Lung (tissue), 11 donors: ENCODE measurements at regions not wholly inside any gene's neighbourhood (a gene's known extent, or its start where the extent isn't known, plus 50 kb on each side); places are given as distances from the start of the nearest gene placed in this dataset.

ENCODE experiments used
- ATAC-seq: fragments of 200-7000 bp; cut with Tn5 transposase; one replicate; pipeline ENCODE4 v1.9.1; 2020; ENCODE audit warnings: moderate number of reproducible peaks; ENCODE audit not compliant: insufficient read depth, low FRiP score
- DNase-seq, 3 donors: peaks; one replicate each; pipeline ENCODE4 v3.0.0-alpha.2; 2013 to 2017
- H3K27ac ChIP-seq, 2 donors: one replicate each; pipeline ENCODE4 v1.5.1; 2013; ENCODE audit warnings: mild to moderate bottlenecking in 2 of 2, moderate library complexity in 2 of 2, control low read depth in 1 of 2, inconsistent platforms in 1 of 2, low read depth in 1 of 2, low read length in 1 of 2
- H3K27me3 ChIP-seq, 3 donors: one replicate each; pipeline ENCODE4 v1.5.1; 2013; ENCODE audit warnings: low read length in 2 of 3; ENCODE audit not compliant: control insufficient read depth in 3 of 3, insufficient read depth in 3 of 3
- H3K36me3 ChIP-seq, 4 donors: one replicate each; pipeline ENCODE4 v1.5.1; 2013; ENCODE audit warnings: low read length in 4 of 4, mild to moderate bottlenecking in 1 of 4, moderate library complexity in 1 of 4; ENCODE audit not compliant: control insufficient read depth in 4 of 4, insufficient read depth in 4 of 4
- H3K4me1 ChIP-seq, 5 donors: one replicate each; pipeline ENCODE4 v1.5.1; 2013; ENCODE audit warnings: low read length in 5 of 5, mild to moderate bottlenecking in 2 of 5, moderate library complexity in 1 of 5; ENCODE audit not compliant: control insufficient read depth in 5 of 5, insufficient read depth in 5 of 5
- H3K4me3 ChIP-seq: one replicate; pipeline ENCODE4 v1.5.1; 2013; ENCODE audit warnings: mild to moderate bottlenecking, control low read depth, moderate library complexity
- H3K9ac ChIP-seq, 2 donors: one replicate each; pipeline ENCODE4 v1.5.1; 2013; ENCODE audit warnings: low read length in 2 of 2, control low read depth in 1 of 2; ENCODE audit not compliant: insufficient read depth in 1 of 2
- H3K9me3 ChIP-seq, 4 donors: one replicate each; pipeline ENCODE4 v1.5.1; 2013; ENCODE audit warnings: low read length in 3 of 4, mild to moderate bottlenecking in 1 of 4, moderate library complexity in 1 of 4; ENCODE audit not compliant: control insufficient read depth in 4 of 4, insufficient read depth in 3 of 4
- WGBS, 2 donors: extraction: QIAGEN DNeasy Blood & Tissue Kit; methylation state at CpG; one replicate each; pipeline ENCODE4 v1.1.7; 2013; 5-methylcytosine and 5-hydroxymethylcytosine counted together
- TF ChIP-seq, protein P1 (sequence below): IDR thresholded peaks from 2 replicates; pipeline ENCODE4 v1.5.1; 2012; ENCODE audit warnings: mild to moderate bottlenecking; ENCODE audit errors: control extremely low read depth, extremely low read depth
- donor health status: control.
- donor health status: control.
- donor health status: Bipolar disorder and iron deficiency.
- donor health status: healthy.
- donor health status: DM: yes; HTN: yes; CAD: no.

- H3K4me3 ChIP-seq = no peak overlapping the region
- TF ChIP-seq, protein P1, sequence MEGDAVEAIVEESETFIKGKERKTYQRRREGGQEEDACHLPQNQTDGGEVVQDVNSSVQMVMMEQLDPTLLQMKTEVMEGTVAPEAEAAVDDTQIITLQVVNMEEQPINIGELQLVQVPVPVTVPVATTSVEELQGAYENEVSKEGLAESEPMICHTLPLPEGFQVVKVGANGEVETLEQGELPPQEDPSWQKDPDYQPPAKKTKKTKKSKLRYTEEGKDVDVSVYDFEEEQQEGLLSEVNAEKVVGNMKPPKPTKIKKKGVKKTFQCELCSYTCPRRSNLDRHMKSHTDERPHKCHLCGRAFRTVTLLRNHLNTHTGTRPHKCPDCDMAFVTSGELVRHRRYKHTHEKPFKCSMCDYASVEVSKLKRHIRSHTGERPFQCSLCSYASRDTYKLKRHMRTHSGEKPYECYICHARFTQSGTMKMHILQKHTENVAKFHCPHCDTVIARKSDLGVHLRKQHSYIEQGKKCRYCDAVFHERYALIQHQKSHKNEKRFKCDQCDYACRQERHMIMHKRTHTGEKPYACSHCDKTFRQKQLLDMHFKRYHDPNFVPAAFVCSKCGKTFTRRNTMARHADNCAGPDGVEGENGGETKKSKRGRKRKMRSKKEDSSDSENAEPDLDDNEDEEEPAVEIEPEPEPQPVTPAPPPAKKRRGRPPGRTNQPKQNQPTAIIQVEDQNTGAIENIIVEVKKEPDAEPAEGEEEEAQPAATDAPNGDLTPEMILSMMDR = no peak
- H3K4me1 ChIP-seq = peaks cover 0 to 6% (median 0%) of the 10 kb centered on the region in 5 donors
- no peaks in the 10 kb centered on the region for H3K36me3 ChIP-seq
- H3K27me3 ChIP-seq = peaks cover 0 to 10% (median 6%) of the 10 kb centered on the region in 3 donors
- no peak overlapping the region for H3K27ac ChIP-seq
- WGBS, 2 donors = 64 to 73% methylated on average over 34 to 35 of the region's 35 CpGs
- ATAC-seq (no peak), DNase-seq (peak; percentile 46 to 58 (median 54))
- H3K9me3 ChIP-seq = no peaks in the 10 kb centered on the region
- no peak overlapping the region for H3K9ac ChIP-seq
Measured at GRCh38 chr9:135260221-135261180, 173.0 kb downstream of the OLFM1 start.

DNA sequence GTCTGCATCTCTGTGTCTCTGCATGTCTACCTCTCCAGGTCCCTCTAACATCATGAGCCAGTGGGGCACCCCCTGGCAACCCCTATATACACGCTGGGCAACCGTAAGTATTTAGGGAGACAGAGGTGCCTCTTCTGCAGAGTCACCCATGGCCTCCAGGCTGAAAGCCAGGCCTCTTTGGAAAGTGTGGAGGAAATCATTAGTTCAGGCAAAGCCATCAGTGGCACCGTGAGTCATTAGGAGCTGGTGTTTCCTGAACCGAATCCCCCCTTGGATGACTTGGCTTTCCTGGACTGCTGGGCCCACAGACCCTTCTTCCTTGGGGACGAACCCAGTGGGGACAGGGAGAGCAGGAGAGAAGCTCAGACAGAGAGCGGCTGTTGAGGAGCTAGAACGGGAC is 174.8 kb downstream of the OLFM1 start:
- H3K27me3 ChIP-seq = peaks cover 0 to 10% (median 9%) of the 10 kb centered on the region in 3 donors
- H3K4me3 ChIP-seq = no peak overlapping the region
- DNase-seq (no peak), ATAC-seq (no peak)
- TF ChIP-seq, protein P1 = no peak
- WGBS, 2 donors = 62 to 74% methylated on average over 7 of the region's 7 CpGs
- no peaks in the 10 kb centered on the region for H3K9me3 ChIP-seq
- H3K36me3 ChIP-seq = no peaks in the 10 kb centered on the region
- H3K27ac ChIP-seq = no peak overlapping the region
- H3K4me1 ChIP-seq = peaks cover 0 to 6% (median 0%) of the 10 kb centered on the region in 5 donors
- H3K9ac ChIP-seq = no peak overlapping the region

GRCh38 chr9:135263511-135263910 is 176.0 kb downstream of the OLFM1 start:
- ATAC-seq (no peak), DNase-seq (no peak)
- H3K4me3 ChIP-seq = no peak overlapping the region
- H3K36me3 ChIP-seq = no peaks in the 10 kb centered on the region
- no peak overlapping the region for H3K27ac ChIP-seq
- WGBS, 2 donors = 59 to 66% methylated on average over 5 of the region's 5 CpGs
- no peaks in the 10 kb centered on the region for H3K9me3 ChIP-seq
- H3K9ac ChIP-seq = no peak overlapping the region
- peaks cover 0 to 2% (median 0%) of the 10 kb centered on the region in 5 donors for H3K4me1 ChIP-seq
- TF ChIP-seq, protein P1 = no peak
- H3K27me3 ChIP-seq = peaks cover 0 to 10% (median 9%) of the 10 kb centered on the region in 3 donors
